T-cell (primary cell): ENCODE measurements at regions not wholly inside any gene's neighbourhood (a gene's known extent, or its start where the extent isn't known, plus 50 kb on each side); places are given as distances from the start of the nearest gene placed in this dataset.

Source experiments
- ATAC-seq, 4 experiments: fragments of 200-7000 bp in 3 of 4; fragments of 150-1000 bp in 1 of 4; cut with Tn5 transposase; replicated peaks in 1 of 4; 1 replicate in 3 of 4; 2 replicates in 1 of 4; pipeline ENCODE4 v1.10.0; 2021; ENCODE audit warnings: moderate library complexity in 3 of 4, mild to moderate bottlenecking in 2 of 4, moderate number of reproducible peaks in 1 of 4
- CTCF ChIA-PET, 2 donors: fragments of 300-600 bp; sonication (Branson Sonifier 250); formaldehyde crosslinking; loops; one replicate each; lab custom pipeline; 2022; ENCODE audit warnings: antibody characterized with exemption in 2 of 2; lab: Charles Lee
- POLR2A ChIA-PET, 2 donors: fragments of 300-600 bp; sonication (Branson Sonifier 250); formaldehyde crosslinking; loops; one replicate each; lab custom pipeline; 2022; ENCODE audit warnings: antibody characterized with exemption in 2 of 2; lab: Charles Lee
- DNase-seq, 35 experiments: peaks; one replicate each; pipeline versions ENCODE4 v3.0.0 to v3.0.0-alpha.2; 2013 to 2023
- H3K27ac ChIP-seq: one replicate; pipeline ENCODE4 v1.5.1; 2013; ENCODE audit warnings: low read length
- H3K27me3 ChIP-seq, 2 experiments: replicated peaks in 1 of 2; 1 replicate in 1 of 2; 2 replicates in 1 of 2; pipeline versions ENCODE4 v1.6.1 to v1.7.0; 2013; ENCODE audit warnings: low read length in 1 of 2, mixed read lengths in 1 of 2; ENCODE audit not compliant: control insufficient read depth in 2 of 2, insufficient read depth in 2 of 2; ENCODE audit errors: extremely low read depth in 1 of 2
- H3K36me3 ChIP-seq, 2 donors: 1 replicate in 1 of 2; 2 replicates in 1 of 2; pipeline versions ENCODE4 v1.6.1 to v1.7.0; 2013; ENCODE audit warnings: low read length in 1 of 2; ENCODE audit not compliant: control insufficient read depth in 2 of 2, insufficient read depth in 1 of 2; ENCODE audit errors: extremely low read depth in 1 of 2
- H3K4me1 ChIP-seq, 2 experiments: 1 replicate in 1 of 2; 2 replicates in 1 of 2; pipeline versions ENCODE4 v1.6.1 to v1.7.0; 2013; ENCODE audit warnings: low read length in 2 of 2, mixed read lengths in 1 of 2; ENCODE audit not compliant: insufficient read depth in 2 of 2, control insufficient read depth in 1 of 2; ENCODE audit errors: extremely low read depth in 1 of 2
- H3K4me3 ChIP-seq, 2 donors: 1 replicate in 1 of 2; 2 replicates in 1 of 2; pipeline versions ENCODE4 v1.5.1 to v1.7.0; 2013; ENCODE audit warnings: mild to moderate bottlenecking in 2 of 2, low read length in 1 of 2, moderate library complexity in 1 of 2; ENCODE audit not compliant: control insufficient read depth in 1 of 2; ENCODE audit errors: extremely low read depth in 1 of 2
- H3K9me3 ChIP-seq: 2 replicates; pipeline ENCODE4 v1.7.0; 2013
- H3K27ac Mint-ChIP-seq, 2 donors: one replicate each; pipeline ENCODE4 v1.8.0; 2020 to 2021; ENCODE audit warnings: mild to moderate bottlenecking in 2 of 2, mixed read lengths in 2 of 2
- H3K27me3 Mint-ChIP-seq, 2 donors: one replicate each; pipeline ENCODE4 v1.8.0; 2021 to 2022; ENCODE audit warnings: mixed read lengths in 2 of 2
- H3K36me3 Mint-ChIP-seq: one replicate; pipeline ENCODE4 v1.8.0; 2021; ENCODE audit warnings: mixed read lengths
- H3K4me1 Mint-ChIP-seq, 3 donors: one replicate each; pipeline ENCODE4 v1.8.0; 2020 to 2022; ENCODE audit warnings: mixed read lengths in 3 of 3, mild to moderate bottlenecking in 1 of 3
- H3K4me3 Mint-ChIP-seq, 3 donors: one replicate each; pipeline ENCODE4 v1.8.0; 2020 to 2022; ENCODE audit warnings: mild to moderate bottlenecking in 3 of 3, mixed read lengths in 3 of 3, moderate library complexity in 3 of 3
- H3K9me3 Mint-ChIP-seq, 3 donors: one replicate each; pipeline ENCODE4 v1.8.0; 2020 to 2022; ENCODE audit warnings: mixed read lengths in 3 of 3
- WGBS: methylation state at CpG from one replicate; pipeline ENCODE4 v1.1.5; 2013; ENCODE audit warnings: missing lambda C conversion rate; ENCODE audit not compliant: insufficient coverage; 5-methylcytosine and 5-hydroxymethylcytosine counted together

DNA sequence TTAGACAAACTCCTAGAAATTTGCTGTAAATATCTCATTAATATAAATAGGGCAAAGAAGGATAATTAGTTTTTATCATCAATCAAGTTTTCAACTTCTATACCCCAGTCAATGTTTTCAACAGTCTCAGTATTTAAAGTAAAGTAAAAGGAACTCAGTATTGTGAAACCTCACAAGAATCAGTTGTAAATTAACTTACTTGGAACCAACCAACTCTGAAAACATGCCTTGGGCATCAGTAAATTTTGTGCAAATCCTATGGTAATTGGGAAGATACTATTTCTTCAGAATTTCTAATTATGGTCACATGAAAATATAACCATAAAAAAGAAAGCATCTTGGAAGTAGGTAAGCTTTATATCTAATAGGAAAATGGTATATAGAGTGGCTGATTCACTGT, 1139.0 kb downstream of the TUSC7 start:
- peaks cover 0 to 15% (median 9%) of the 10 kb centered on the region in 3 donors for H3K9me3 Mint-ChIP-seq
- Histone ChIP-seq H3K27ac (no peak overlapping the region), H3K4me3 (no peak overlapping the region), H3K27me3 (no peaks in the 10 kb centered on the region), H3K4me1 (no peaks in the 10 kb centered on the region), H3K9me3 (no peaks in the 10 kb centered on the region), H3K36me3 (no peaks in the 10 kb centered on the region)
- no peaks in the 10 kb centered on the region for H3K27me3 Mint-ChIP-seq
- H3K4me3 Mint-ChIP-seq: no peak overlapping the region
- ChIA-PET CTCF (no interaction called here), POLR2A (no interaction called here)
- no peaks in the 10 kb centered on the region for H3K4me1 Mint-ChIP-seq
- H3K27ac Mint-ChIP-seq: no peak overlapping the region
- ATAC-seq: no peak
- DNase-seq: no peak
- no peaks in the 10 kb centered on the region for H3K36me3 Mint-ChIP-seq

DNA sequence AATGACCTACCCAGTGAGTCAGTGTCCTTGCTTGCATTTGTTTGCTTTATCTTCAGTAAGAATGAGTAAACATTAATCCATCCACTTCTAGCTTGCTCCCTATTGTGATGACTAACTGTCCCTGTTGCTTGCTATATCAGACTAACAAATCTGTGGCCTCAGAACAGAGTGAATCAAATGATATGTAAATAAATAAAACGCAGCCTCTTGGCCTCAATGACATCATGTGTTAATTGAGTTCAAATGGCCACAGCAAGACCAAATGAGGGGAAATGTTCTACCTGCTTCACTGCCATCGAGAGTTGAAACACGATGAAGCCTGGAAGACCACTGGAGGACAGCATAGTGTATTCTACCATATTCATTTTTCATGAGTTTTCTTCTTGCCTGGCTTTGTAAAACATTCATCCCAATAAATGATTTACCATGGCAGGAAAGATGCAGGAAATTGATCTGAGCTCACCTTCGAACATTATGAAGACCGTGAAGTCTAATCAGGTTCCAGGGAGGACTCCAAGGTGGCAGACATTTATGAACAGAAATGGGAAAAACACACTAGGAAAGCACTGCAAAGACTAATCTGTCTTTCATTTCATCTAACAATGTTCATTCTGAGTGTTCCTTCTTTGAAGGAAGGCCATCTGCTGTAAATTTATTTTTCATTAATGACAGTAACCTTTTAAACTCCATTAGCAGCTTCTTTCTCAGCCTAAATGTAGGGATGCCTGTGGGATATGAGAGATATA, 1144.5 kb downstream of the TUSC7 start:
- Mint-ChIP-seq H3K27me3 (no peaks in the 10 kb centered on the region), H3K9me3 (peaks cover 8 to 15% (median 9%) of the 10 kb centered on the region in 3 donors), H3K4me3 (no peak overlapping the region), H3K36me3 (no peaks in the 10 kb centered on the region), H3K27ac (no peak overlapping the region), H3K4me1 (no peaks in the 10 kb centered on the region)
- no peak overlapping the region for H3K4me3 ChIP-seq
- H3K27me3 ChIP-seq: no peaks in the 10 kb centered on the region
- no peaks in the 10 kb centered on the region for H3K4me1 ChIP-seq
- no peaks in the 10 kb centered on the region for H3K9me3 ChIP-seq
- ATAC-seq (no peak), DNase-seq (no peak)
- no peak overlapping the region for H3K27ac ChIP-seq
- CTCF ChIA-PET: no interaction called here
- no peaks in the 10 kb centered on the region for H3K36me3 ChIP-seq
- WGBS: 67% methylated on average over 3 of the region's 5 CpGs
- POLR2A ChIA-PET: no interaction called here

DNA sequence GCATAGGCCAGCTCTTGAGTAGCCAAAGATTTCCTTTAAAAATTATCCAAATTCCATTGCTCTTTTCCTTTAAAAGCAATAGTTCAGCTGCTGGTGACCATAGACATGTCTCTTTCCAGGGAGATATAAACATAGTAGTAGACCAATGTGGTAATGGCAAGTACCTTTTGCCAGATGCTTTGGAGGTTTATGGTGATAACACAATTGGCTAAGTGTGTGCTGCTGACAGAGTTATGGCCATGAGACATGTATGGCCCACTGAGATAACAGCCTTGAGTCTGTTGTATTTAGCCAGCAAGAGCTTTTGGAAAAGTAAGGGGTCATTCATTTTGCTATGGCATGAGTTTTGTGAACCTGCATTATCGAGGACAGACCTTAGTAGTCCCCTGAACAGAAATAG, 1146.8 kb downstream of the TUSC7 start:
- Histone ChIP-seq H3K4me3 (no peak overlapping the region), H3K36me3 (no peaks in the 10 kb centered on the region), H3K27me3 (no peaks in the 10 kb centered on the region), H3K27ac (no peak overlapping the region), H3K4me1 (no peaks in the 10 kb centered on the region), H3K9me3 (no peaks in the 10 kb centered on the region)
- Mint-ChIP-seq H3K27me3 (no peaks in the 10 kb centered on the region), H3K9me3 (peaks cover 7 to 19% (median 17%) of the 10 kb centered on the region in 3 donors), H3K4me1 (no peaks in the 10 kb centered on the region), H3K27ac (no peak overlapping the region), H3K36me3 (no peaks in the 10 kb centered on the region), H3K4me3 (no peak overlapping the region)
- ChIA-PET CTCF (no interaction called here), POLR2A (no interaction called here)
- no peak for DNase-seq
- no peak for ATAC-seq
- no CpG with 5 or more reads among the region's 1 CpG for WGBS

DNA sequence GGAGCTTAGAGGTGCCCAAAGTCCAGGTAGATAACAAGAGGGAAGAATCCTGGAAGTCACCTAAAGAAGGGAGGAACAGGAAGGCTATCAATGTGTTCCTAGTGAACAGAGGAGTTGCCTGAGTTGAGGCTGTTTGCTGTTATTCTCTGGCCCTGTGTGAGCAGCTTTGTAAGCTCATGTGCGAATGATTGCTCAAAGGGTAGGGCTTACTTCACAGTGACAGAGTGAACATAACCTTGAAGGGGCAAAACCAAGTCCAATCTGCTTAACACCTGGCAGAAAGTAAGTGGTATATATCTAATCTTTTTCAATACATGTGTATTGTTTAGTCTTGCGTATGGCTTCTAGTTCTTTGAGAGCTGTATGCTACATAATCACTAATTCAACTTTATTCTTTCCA, 1153.6 kb downstream of the TUSC7 start:
- Mint-ChIP-seq H3K36me3 (no peaks in the 10 kb centered on the region), H3K27ac (no peak overlapping the region), H3K27me3 (no peaks in the 10 kb centered on the region), H3K4me3 (no peak overlapping the region), H3K4me1 (no peaks in the 10 kb centered on the region), H3K9me3 (peaks cover 6 to 23% (median 9%) of the 10 kb centered on the region in 3 donors)
- ATAC-seq: no peak
- Histone ChIP-seq H3K9me3 (no peaks in the 10 kb centered on the region), H3K4me3 (no peak overlapping the region), H3K4me1 (no peaks in the 10 kb centered on the region), H3K27ac (no peak overlapping the region), H3K36me3 (no peaks in the 10 kb centered on the region), H3K27me3 (no peaks in the 10 kb centered on the region)
- POLR2A ChIA-PET: no interaction called here
- WGBS: no CpG with 5 or more reads among the region's 2 CpGs
- no peak for DNase-seq
- CTCF ChIA-PET: no interaction called here

DNA sequence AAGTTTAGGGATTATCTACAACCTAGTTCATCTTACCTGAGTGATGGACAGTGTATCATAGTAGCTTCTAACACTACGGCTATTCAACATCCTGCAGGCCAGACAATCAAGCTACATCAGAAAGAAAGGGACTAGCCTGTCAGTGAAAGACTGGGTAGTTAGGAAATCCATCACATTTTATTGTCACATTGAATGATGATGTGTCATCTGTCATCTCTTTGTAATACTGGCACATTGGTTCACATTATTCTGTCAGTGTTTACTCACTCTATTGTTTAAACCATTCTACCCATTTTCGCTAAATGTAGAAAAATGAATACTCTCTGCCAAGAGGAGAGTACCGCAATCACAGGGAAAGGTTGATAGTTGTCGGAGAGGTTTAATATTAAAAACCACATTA, 1155.8 kb downstream of the TUSC7 start:
- no peaks in the 10 kb centered on the region for H3K9me3 ChIP-seq
- DNase-seq (no peak), ATAC-seq (no peak)
- POLR2A ChIA-PET: no interaction called here
- Mint-ChIP-seq H3K9me3 (peaks cover 0 to 13% (median 6%) of the 10 kb centered on the region in 3 donors), H3K27me3 (no peaks in the 10 kb centered on the region), H3K4me3 (no peak overlapping the region), H3K27ac (no peak overlapping the region), H3K36me3 (no peaks in the 10 kb centered on the region), H3K4me1 (no peaks in the 10 kb centered on the region)
- H3K27ac ChIP-seq: no peak overlapping the region
- no CpG with 5 or more reads among the region's 4 CpGs for WGBS
- CTCF ChIA-PET: no interaction called here
- H3K4me3 ChIP-seq: no peak overlapping the region
- H3K4me1 ChIP-seq: no peaks in the 10 kb centered on the region
- no peaks in the 10 kb centered on the region for H3K36me3 ChIP-seq
- no peaks in the 10 kb centered on the region for H3K27me3 ChIP-seq

DNA sequence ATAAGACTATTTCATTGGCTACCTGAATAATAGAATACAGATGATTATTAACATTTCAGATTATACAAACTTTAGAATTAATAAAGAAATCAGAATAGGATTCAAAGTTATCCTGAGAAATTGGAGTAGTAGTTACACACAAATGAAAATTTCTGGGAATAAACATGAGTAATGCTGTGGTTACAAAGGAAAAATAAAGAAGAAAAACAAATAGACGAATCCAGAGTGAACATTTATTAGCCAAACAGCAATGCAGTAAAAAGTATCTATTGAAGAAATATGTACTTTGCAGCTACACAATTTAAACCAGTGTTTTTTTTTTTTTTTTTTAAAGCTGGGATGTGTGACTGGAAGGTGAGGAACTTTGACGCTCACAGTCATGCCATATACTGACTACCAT, 1159.2 kb downstream of the TUSC7 start:
- ChIA-PET POLR2A (no interaction called here), CTCF (no interaction called here)
- ATAC-seq (no peak), DNase-seq (no peak)
- Mint-ChIP-seq H3K36me3 (no peaks in the 10 kb centered on the region), H3K4me1 (no peaks in the 10 kb centered on the region), H3K4me3 (no peak overlapping the region), H3K27ac (no peak overlapping the region), H3K27me3 (no peaks in the 10 kb centered on the region), H3K9me3 (peaks cover 0 to 9% (median 5%) of the 10 kb centered on the region in 3 donors)
- Histone ChIP-seq H3K27ac (no peak overlapping the region), H3K4me1 (no peaks in the 10 kb centered on the region), H3K4me3 (no peak overlapping the region), H3K27me3 (no peaks in the 10 kb centered on the region), H3K36me3 (no peaks in the 10 kb centered on the region), H3K9me3 (no peaks in the 10 kb centered on the region)
- WGBS: no CpG with 5 or more reads among the region's 2 CpGs

DNA sequence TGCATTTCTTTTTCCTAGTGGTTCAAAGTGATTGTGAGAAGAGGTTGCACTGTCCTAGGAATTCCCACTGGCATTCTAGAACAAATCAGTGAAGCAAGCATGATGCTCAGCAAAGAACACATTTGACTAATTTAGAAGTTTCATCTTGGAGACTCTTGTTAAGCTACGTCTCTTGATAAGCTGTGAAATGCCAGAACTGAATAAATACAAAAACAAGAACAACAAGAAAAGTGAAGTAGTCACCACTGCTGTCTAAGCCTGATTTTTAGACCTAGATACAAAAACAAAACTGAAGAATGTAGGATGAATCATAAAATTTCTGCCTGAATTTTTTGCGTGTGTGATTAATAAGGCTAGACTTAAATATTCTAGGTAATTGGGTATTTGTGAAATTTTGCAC, 1162.4 kb downstream of the TUSC7 start:
- Mint-ChIP-seq H3K4me1 (no peaks in the 10 kb centered on the region), H3K27me3 (no peaks in the 10 kb centered on the region), H3K9me3 (peaks cover 0 to 5% (median 5%) of the 10 kb centered on the region in 3 donors), H3K4me3 (no peak overlapping the region), H3K27ac (no peak overlapping the region), H3K36me3 (no peaks in the 10 kb centered on the region)
- WGBS: no CpG with 5 or more reads among the region's 2 CpGs
- CTCF ChIA-PET: no interaction called here
- POLR2A ChIA-PET: no interaction called here
- H3K27ac ChIP-seq: no peak overlapping the region
- H3K4me1 ChIP-seq: no peaks in the 10 kb centered on the region
- H3K27me3 ChIP-seq: no peaks in the 10 kb centered on the region
- no peaks in the 10 kb centered on the region for H3K9me3 ChIP-seq
- H3K36me3 ChIP-seq: no peaks in the 10 kb centered on the region
- no peak for ATAC-seq
- DNase-seq: no peak
- no peak overlapping the region for H3K4me3 ChIP-seq
